Fibroblast of mammary gland (primary cell): ENCODE measurements at regions not wholly inside any gene's neighbourhood (a gene's known extent, or its start where the extent isn't known, plus 50 kb on each side); places are given as distances from the start of the nearest gene placed in this dataset.

ENCODE experiments used
- DNase-seq: peaks from one replicate; pipeline ENCODE4 v3.0.0-alpha.2; 2010; ENCODE audit warnings: low read depth
- H3K4me3 ChIP-seq: 2 replicates; pipeline ENCODE4 v1.5.1; 2011; ENCODE audit warnings: low read depth, mild to moderate bottlenecking, low read length, moderate library complexity; ENCODE audit not compliant: control insufficient read depth
- TF ChIP-seq, protein P1 (sequence below): conservative IDR thresholded peaks from 2 replicates; pipeline ENCODE4 v1.5.1; 2011; ENCODE audit warnings: low read depth, low read length, inconsistent platforms; ENCODE audit not compliant: control insufficient read depth, insufficient read depth

GRCh38 chr20:55614220-55614757 lies 391.0 kb downstream of the CBLN4 start:
- TF ChIP-seq, protein P1, sequence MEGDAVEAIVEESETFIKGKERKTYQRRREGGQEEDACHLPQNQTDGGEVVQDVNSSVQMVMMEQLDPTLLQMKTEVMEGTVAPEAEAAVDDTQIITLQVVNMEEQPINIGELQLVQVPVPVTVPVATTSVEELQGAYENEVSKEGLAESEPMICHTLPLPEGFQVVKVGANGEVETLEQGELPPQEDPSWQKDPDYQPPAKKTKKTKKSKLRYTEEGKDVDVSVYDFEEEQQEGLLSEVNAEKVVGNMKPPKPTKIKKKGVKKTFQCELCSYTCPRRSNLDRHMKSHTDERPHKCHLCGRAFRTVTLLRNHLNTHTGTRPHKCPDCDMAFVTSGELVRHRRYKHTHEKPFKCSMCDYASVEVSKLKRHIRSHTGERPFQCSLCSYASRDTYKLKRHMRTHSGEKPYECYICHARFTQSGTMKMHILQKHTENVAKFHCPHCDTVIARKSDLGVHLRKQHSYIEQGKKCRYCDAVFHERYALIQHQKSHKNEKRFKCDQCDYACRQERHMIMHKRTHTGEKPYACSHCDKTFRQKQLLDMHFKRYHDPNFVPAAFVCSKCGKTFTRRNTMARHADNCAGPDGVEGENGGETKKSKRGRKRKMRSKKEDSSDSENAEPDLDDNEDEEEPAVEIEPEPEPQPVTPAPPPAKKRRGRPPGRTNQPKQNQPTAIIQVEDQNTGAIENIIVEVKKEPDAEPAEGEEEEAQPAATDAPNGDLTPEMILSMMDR, result no peak
- DNase-seq, result no peak
- H3K4me3 ChIP-seq, result no peak overlapping the region

GRCh38 chr20:55610756-55611155 lies 394.6 kb downstream of the CBLN4 start:
- TF ChIP-seq, protein P1, result no peak
- H3K4me3 ChIP-seq, result no peak overlapping the region
- DNase-seq, result no peak

DNA sequence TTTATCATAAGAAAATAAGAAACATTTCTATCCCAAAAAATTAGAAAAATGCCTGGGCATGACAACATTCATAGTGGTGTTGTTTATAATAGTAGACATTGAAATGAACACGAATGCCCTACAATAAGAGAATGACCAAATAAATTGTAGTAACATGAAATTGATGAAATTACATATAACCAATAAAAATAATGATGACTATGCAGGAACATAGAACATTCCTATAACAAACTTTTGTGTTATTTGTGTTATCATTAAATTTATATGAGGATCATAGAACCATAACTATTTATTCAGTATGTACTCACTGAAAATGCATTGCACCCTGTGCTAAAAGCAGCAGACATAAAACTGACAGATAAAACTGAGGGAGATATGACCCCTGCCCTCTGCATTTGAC lies 399.7 kb downstream of the CBLN4 start:
- H3K4me3 ChIP-seq, result no peak overlapping the region
- TF ChIP-seq, protein P1, result no peak
- no peak for DNase-seq

GRCh38 chr20:55597526-55597925 lies 407.8 kb downstream of the CBLN4 start:
- TF ChIP-seq, protein P1, result no peak
- no peak overlapping the region for H3K4me3 ChIP-seq
- DNase-seq, result no peak

- TF ChIP-seq, protein P1, result no peak
- no peak for DNase-seq
- no peak overlapping the region for H3K4me3 ChIP-seq
These were observed 408.9 kb downstream of the CBLN4 start for GRCh38 chr20:55596431-55596830.

DNA sequence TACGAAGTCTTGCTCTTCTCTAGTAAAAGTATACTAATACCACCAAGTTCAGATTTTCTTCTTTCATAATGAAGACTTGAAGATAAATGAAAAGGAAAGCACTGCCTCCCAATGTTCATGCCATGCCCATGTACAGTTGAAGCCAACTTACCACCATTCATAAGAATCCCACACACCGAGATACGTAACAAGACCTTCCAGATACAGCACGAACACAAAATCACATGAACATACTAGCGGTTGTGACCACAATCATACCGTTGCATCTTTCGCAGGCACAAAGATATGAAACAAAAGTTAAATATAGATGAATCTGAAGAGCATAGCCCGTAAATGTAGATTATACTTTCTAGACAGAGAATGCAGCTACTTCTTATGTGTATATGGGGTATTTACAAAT lies 412.5 kb downstream of the CBLN4 start:
- H3K4me3 ChIP-seq, result no peak overlapping the region
- no peak for DNase-seq
- TF ChIP-seq, protein P1, result no peak

DNA sequence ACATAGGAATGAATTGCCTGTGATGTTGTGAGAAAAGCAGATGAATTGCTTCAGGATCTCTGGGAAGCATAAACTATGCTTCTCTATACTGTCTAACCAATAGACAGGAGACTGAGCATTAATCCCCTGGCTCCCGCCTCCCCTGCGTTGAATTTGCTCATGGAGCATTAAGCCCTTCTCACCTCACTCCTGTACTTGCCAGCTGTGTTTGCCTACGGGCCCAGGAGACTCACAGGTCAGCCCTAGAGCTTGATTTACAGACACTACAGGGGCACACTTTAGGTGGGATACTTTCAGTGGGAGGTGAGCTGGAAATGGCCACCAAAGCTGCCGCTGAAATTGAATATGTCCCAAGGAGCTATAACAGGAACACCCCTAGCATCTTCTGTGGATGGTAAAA lies 418.7 kb downstream of the CBLN4 start:
- no peak for DNase-seq
- TF ChIP-seq, protein P1, result no peak
- no peak overlapping the region for H3K4me3 ChIP-seq
